GM12891 (cell line): ENCODE measurements at regions not wholly inside any gene's neighbourhood (a gene's known extent, or its start where the extent isn't known, plus 50 kb on each side); places are given as distances from the start of the nearest gene placed in this dataset.

Experiments used
- PAX5 ChIP-seq: IDR thresholded peaks from 2 replicates; pipeline ENCODE4 v1.6.1; 2011; ENCODE audit warnings: low read length, moderate library complexity, mild to moderate bottlenecking; ENCODE audit not compliant: insufficient read depth, severe bottlenecking
- POLR2A ChIP-seq: IDR thresholded peaks from 2 replicates; pipeline ENCODE4 v1.6.1; 2011; ENCODE audit warnings: low read depth, low read length, control low read depth
- POLR2AphosphoS5 ChIP-seq: IDR thresholded peaks from 2 replicates; pipeline ENCODE4 v1.6.1; 2011; ENCODE audit warnings: low read depth, low read length, control low read depth
- POU2F2 ChIP-seq: IDR thresholded peaks from 2 replicates; pipeline ENCODE4 v1.6.1; 2011; ENCODE audit warnings: low read depth, mild to moderate bottlenecking, control low read depth, low read length, moderate library complexity
- SPI1 ChIP-seq: IDR thresholded peaks from 2 replicates; pipeline ENCODE4 v1.6.1; 2011; ENCODE audit warnings: low read depth, low read length, control low read depth
- TAF1 ChIP-seq: IDR thresholded peaks from 2 replicates; pipeline ENCODE4 v1.6.1; 2011; ENCODE audit warnings: low read depth, low read length, control low read depth

- TF ChIP-seq POLR2AphosphoS5 (no peak), TAF1 (no peak), POLR2A (no peak), SPI1 (no peak), POU2F2 (no peak), PAX5 (no peak)
Observed at GRCh38 chr10:9016930-9017329, 962.4 kb downstream of the GATA3 start.
